Mononuclear cell (primary cell): ENCODE measurements at regions not wholly inside any gene's neighbourhood (a gene's known extent, or its start where the extent isn't known, plus 50 kb on each side); places are given as distances from the start of the nearest gene placed in this dataset.

ENCODE experiments used
- H3K27me3 ChIP-seq: 2 replicates; pipeline ENCODE4 v1.6.0; 2011; ENCODE audit warnings: low read length, control low read depth; ENCODE audit not compliant: insufficient read depth
- H3K4me1 ChIP-seq: 2 replicates; pipeline ENCODE4 v1.5.1; 2011; ENCODE audit warnings: mild to moderate bottlenecking, low read length, control low read depth; ENCODE audit not compliant: insufficient read depth
- H3K4me3 ChIP-seq: 2 replicates; pipeline ENCODE4 v1.5.1; 2011; ENCODE audit warnings: mild to moderate bottlenecking, low read length, moderate library complexity
- H3K9me3 ChIP-seq: 2 replicates; pipeline ENCODE4 v1.5.1; 2011; ENCODE audit warnings: low read depth, mild to moderate bottlenecking, control low read depth, low read length

- no peaks in the 10 kb centered on the region for H3K9me3 ChIP-seq
- H3K4me1 ChIP-seq, result no peaks in the 10 kb centered on the region
- no peaks in the 10 kb centered on the region for H3K27me3 ChIP-seq
- no peak overlapping the region for H3K4me3 ChIP-seq
These were observed 190.7 kb downstream of the FAM170A start for GRCh38 chr5:119820016-119820415.

- Histone ChIP-seq H3K4me1 (no peaks in the 10 kb centered on the region), H3K4me3 (no peak overlapping the region), H3K27me3 (no peaks in the 10 kb centered on the region), H3K9me3 (no peaks in the 10 kb centered on the region)
These were observed 191.2 kb downstream of the FAM170A start for GRCh38 chr5:119820608-119821007.

GRCh38 chr5:119828541-119828940, 199.2 kb downstream of the FAM170A start:
- H3K4me3 ChIP-seq, result no peak overlapping the region
- H3K9me3 ChIP-seq, result no peaks in the 10 kb centered on the region
- no peaks in the 10 kb centered on the region for H3K27me3 ChIP-seq
- no peaks in the 10 kb centered on the region for H3K4me1 ChIP-seq

- no peaks in the 10 kb centered on the region for H3K9me3 ChIP-seq
- no peaks in the 10 kb centered on the region for H3K27me3 ChIP-seq
- H3K4me3 ChIP-seq, result no peak overlapping the region
- H3K4me1 ChIP-seq, result no peaks in the 10 kb centered on the region
These were observed 200.0 kb downstream of the FAM170A start for GRCh38 chr5:119829341-119829740.

GRCh38 chr5:119833176-119833575, 203.8 kb downstream of the FAM170A start:
- Histone ChIP-seq H3K27me3 (no peaks in the 10 kb centered on the region), H3K9me3 (no peaks in the 10 kb centered on the region), H3K4me3 (no peak overlapping the region), H3K4me1 (no peaks in the 10 kb centered on the region)

- no peaks in the 10 kb centered on the region for H3K27me3 ChIP-seq
- H3K9me3 ChIP-seq, result peaks cover 7% of the 10 kb centered on the region
- H3K4me3 ChIP-seq, result no peak overlapping the region
- no peaks in the 10 kb centered on the region for H3K4me1 ChIP-seq
These were observed 210.8 kb downstream of the FAM170A start for GRCh38 chr5:119840175-119840574.

GRCh38 chr5:119852140-119852539, 222.8 kb downstream of the FAM170A start:
- no peaks in the 10 kb centered on the region for H3K9me3 ChIP-seq
- no peak overlapping the region for H3K4me3 ChIP-seq
- H3K27me3 ChIP-seq, result no peaks in the 10 kb centered on the region
- H3K4me1 ChIP-seq, result no peaks in the 10 kb centered on the region

- H3K27me3 ChIP-seq, result no peaks in the 10 kb centered on the region
- H3K9me3 ChIP-seq, result no peaks in the 10 kb centered on the region
- H3K4me3 ChIP-seq, result no peak overlapping the region
- H3K4me1 ChIP-seq, result no peaks in the 10 kb centered on the region
These were observed 231.1 kb downstream of the FAM170A start for GRCh38 chr5:119860463-119860862.

GRCh38 chr5:119862619-119863018, 233.3 kb downstream of the FAM170A start:
- Histone ChIP-seq H3K9me3 (no peaks in the 10 kb centered on the region), H3K4me3 (no peak overlapping the region), H3K4me1 (no peaks in the 10 kb centered on the region), H3K27me3 (no peaks in the 10 kb centered on the region)

GRCh38 chr5:119864286-119864685, 234.9 kb downstream of the FAM170A start:
- Histone ChIP-seq H3K4me1 (no peaks in the 10 kb centered on the region), H3K9me3 (no peaks in the 10 kb centered on the region), H3K27me3 (no peaks in the 10 kb centered on the region), H3K4me3 (no peak overlapping the region)

- Histone ChIP-seq H3K9me3 (no peaks in the 10 kb centered on the region), H3K4me3 (no peak overlapping the region), H3K27me3 (no peaks in the 10 kb centered on the region), H3K4me1 (no peaks in the 10 kb centered on the region)
These were observed 244.3 kb downstream of the FAM170A start for GRCh38 chr5:119873611-119874010.

GRCh38 chr5:119876522-119876921, 247.2 kb downstream of the FAM170A start:
- Histone ChIP-seq H3K4me3 (no peak overlapping the region), H3K9me3 (no peaks in the 10 kb centered on the region), H3K27me3 (no peaks in the 10 kb centered on the region), H3K4me1 (no peaks in the 10 kb centered on the region)

GRCh38 chr5:119878712-119879111, 249.4 kb downstream of the FAM170A start:
- Histone ChIP-seq H3K4me1 (no peaks in the 10 kb centered on the region), H3K9me3 (no peaks in the 10 kb centered on the region), H3K27me3 (no peaks in the 10 kb centered on the region), H3K4me3 (no peak overlapping the region)

- H3K4me3 ChIP-seq, result no peak overlapping the region
- no peaks in the 10 kb centered on the region for H3K9me3 ChIP-seq
- H3K27me3 ChIP-seq, result no peaks in the 10 kb centered on the region
- H3K4me1 ChIP-seq, result no peaks in the 10 kb centered on the region
These were observed 250.1 kb downstream of the FAM170A start for GRCh38 chr5:119879446-119879845.

- Histone ChIP-seq H3K4me1 (no peaks in the 10 kb centered on the region), H3K27me3 (no peaks in the 10 kb centered on the region), H3K9me3 (no peaks in the 10 kb centered on the region), H3K4me3 (no peak overlapping the region)
These were observed 265.7 kb downstream of the FAM170A start for GRCh38 chr5:119895066-119895465.

- no peaks in the 10 kb centered on the region for H3K4me1 ChIP-seq
- no peak overlapping the region for H3K4me3 ChIP-seq
- H3K9me3 ChIP-seq, result no peaks in the 10 kb centered on the region
- no peaks in the 10 kb centered on the region for H3K27me3 ChIP-seq
These were observed 267.6 kb downstream of the FAM170A start for GRCh38 chr5:119896826-119897536.
